GM12801 (cell line): ENCODE measurements at regions not wholly inside any gene's neighbourhood (a gene's known extent, or its start where the extent isn't known, plus 50 kb on each side); places are given as distances from the start of the nearest gene placed in this dataset.

ENCODE experiments used
- TF ChIP-seq, protein P1 (sequence below): IDR thresholded peaks from one replicate; pipeline ENCODE4 v1.5.1; 2011; ENCODE audit warnings: control low read depth; ENCODE audit not compliant: insufficient read length; ENCODE audit errors: extremely low read depth

DNA sequence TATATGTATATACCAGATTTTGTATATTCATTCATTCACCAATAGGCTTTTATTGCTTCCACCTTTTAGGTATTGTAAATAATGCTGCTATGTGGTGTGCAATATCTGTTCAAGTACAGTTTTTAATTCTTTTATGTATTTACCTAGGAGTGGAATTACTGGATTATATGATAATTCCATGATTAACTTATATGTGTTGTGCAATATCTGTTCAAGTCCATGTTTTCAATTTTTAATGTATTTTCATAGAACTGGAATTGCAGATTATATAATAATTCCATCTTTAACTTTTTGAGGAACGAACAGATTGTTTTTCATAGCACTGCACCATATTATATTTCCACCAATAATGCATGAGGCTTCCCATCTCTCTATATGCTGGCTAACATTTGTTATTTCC lies 50.6 kb upstream of the L3MBTL4 start:
- TF ChIP-seq, protein P1, sequence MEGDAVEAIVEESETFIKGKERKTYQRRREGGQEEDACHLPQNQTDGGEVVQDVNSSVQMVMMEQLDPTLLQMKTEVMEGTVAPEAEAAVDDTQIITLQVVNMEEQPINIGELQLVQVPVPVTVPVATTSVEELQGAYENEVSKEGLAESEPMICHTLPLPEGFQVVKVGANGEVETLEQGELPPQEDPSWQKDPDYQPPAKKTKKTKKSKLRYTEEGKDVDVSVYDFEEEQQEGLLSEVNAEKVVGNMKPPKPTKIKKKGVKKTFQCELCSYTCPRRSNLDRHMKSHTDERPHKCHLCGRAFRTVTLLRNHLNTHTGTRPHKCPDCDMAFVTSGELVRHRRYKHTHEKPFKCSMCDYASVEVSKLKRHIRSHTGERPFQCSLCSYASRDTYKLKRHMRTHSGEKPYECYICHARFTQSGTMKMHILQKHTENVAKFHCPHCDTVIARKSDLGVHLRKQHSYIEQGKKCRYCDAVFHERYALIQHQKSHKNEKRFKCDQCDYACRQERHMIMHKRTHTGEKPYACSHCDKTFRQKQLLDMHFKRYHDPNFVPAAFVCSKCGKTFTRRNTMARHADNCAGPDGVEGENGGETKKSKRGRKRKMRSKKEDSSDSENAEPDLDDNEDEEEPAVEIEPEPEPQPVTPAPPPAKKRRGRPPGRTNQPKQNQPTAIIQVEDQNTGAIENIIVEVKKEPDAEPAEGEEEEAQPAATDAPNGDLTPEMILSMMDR = no peak

DNA sequence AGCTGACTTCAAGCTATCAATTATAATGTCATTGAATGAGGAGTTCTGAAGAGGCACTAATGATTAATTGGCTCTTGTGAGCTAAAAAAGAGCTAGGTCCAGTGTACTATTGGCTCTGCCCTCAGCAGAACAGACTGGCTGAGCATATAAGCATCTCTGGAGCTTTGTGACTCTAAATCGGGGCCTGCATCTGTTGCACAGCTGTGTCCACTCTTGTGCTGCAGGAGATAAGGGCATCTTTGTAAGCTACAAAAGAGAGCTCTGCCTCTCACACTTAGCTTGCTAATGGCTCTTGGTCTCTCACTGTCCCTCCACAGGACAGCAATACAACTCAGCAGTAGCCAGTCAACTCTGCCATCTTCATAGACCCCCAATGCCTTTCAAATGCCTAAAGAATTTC lies 61.5 kb upstream of the L3MBTL4 start:
- TF ChIP-seq, protein P1 = no peak

- TF ChIP-seq, protein P1 = no peak
Measured at GRCh38 chr18:6476880-6477279, 62.2 kb upstream of the L3MBTL4 start.

DNA sequence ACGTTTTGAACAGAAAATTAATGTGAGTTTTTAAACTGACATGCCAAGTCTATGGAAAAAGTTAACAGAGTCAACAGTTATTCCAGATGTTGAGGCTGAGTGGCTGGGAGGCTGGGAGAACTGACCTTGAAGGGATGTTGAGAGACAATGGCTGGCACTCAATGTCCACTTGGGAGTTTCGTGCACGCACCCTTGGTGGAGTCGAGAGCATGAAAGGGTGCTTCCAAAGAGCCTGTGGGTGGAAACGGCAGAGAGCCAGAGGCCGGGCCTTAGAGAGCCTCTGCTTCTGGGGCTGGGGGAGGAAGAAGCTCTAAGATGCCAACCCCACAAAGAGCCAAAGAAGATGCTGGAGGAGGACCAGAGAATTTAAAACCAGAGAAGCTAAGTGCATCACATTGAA lies 63.4 kb upstream of the L3MBTL4 start:
- TF ChIP-seq, protein P1 = no peak

DNA sequence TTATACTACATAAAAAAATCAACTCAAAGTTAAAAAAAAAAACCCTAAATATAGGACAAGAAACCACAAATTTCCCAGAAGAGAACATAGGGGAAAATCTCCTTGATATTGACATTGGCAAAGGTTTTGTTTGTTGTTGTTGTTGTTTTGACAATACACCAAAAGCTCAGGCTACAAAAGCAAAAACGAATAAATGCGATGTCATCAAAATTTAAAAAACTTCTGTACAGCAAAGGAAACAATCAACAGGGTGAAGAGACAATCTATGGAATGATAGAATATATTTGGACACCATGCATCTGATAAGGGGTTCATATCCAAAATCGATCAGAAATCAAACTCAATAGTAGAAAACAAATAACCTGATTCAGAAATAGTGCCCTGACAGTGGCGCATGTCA lies 65.0 kb upstream of the L3MBTL4 start:
- TF ChIP-seq, protein P1 = no peak

GRCh38 chr18:6482198-6482977 lies 67.7 kb upstream of the L3MBTL4 start:
- TF ChIP-seq, protein P1 = no peak

GRCh38 chr18:6484659-6485058 lies 69.9 kb upstream of the L3MBTL4 start:
- TF ChIP-seq, protein P1 = no peak
